PC-9 (cell line): ENCODE measurements at regions not wholly inside any gene's neighbourhood (a gene's known extent, or its start where the extent isn't known, plus 50 kb on each side); places are given as distances from the start of the nearest gene placed in this dataset.
"Not testable (repeated sequence)": the region's sequence is repeated elsewhere in the genome, so short reads cannot be mapped to it uniquely, and the experiment has no call there.

Experiments
- BruUV-seq: library from RNA; stranded (reverse); fragments of 400-500 nt; replicated peaks from 2 replicates; lab custom pipeline; 2021; lab: Mats Ljungman, UMichigan
- CTCF ChIA-PET: fragments of 300-600 bp; sonication (Branson Sonifier 250); formaldehyde crosslinking; loops from one replicate; lab custom pipeline; 2022; ENCODE audit warnings: antibody characterized with exemption; lab: Charles Lee
- POLR2A ChIA-PET: fragments of 300-600 bp; sonication (Branson Sonifier 250); formaldehyde crosslinking; loops from one replicate; lab custom pipeline; 2022; ENCODE audit warnings: antibody characterized with exemption; ENCODE audit not compliant: unreplicated experiment; lab: Charles Lee
- DNase-seq, 2 experiments: peaks; one replicate each; pipeline versions ENCODE4 v3.0.0 to v3.0.0-alpha.2; 2015 to 2022; ENCODE audit warnings: mixed read lengths in 1 of 2
- H2AFZ ChIP-seq: fragments of 200-600 bp; sonication (generic); 2 replicates; pipeline ENCODE4 v1.8.1; 2017; ENCODE audit warnings: antibody characterized with exemption
- H3F3A ChIP-seq: fragments of 200-600 bp; sonication (generic); 2 replicates; pipeline ENCODE4 v1.8.1; 2017; ENCODE audit warnings: antibody characterized with exemption, mild to moderate bottlenecking, low read depth; ENCODE audit not compliant: insufficient read depth
- H3K27ac ChIP-seq: fragments of 200-600 bp; sonication (generic); 2 replicates; pipeline ENCODE4 v1.6.1; 2016; ENCODE audit warnings: mixed run types
- H3K27me3 ChIP-seq: fragments of 200-600 bp; sonication (generic); 2 replicates; pipeline ENCODE4 v1.6.1; 2016; ENCODE audit warnings: low read depth, mixed run types; ENCODE audit not compliant: insufficient read depth
- H3K36me3 ChIP-seq: fragments of 200-600 bp; sonication (generic); 2 replicates; pipeline ENCODE4 v1.6.1; 2016; ENCODE audit warnings: low read depth, mixed run types
- H3K4me1 ChIP-seq: fragments of 200-600 bp; sonication (generic); replicated peaks from 2 replicates; pipeline ENCODE4 v1.6.1; 2016; ENCODE audit warnings: mixed run types; ENCODE audit not compliant: insufficient read depth
- H3K4me2 ChIP-seq: fragments of 200-600 bp; sonication (generic); 2 replicates; pipeline ENCODE4 v1.6.1; 2017; ENCODE audit warnings: mixed run types
- H3K4me3 ChIP-seq: fragments of 200-600 bp; sonication (generic); 2 replicates; pipeline ENCODE4 v1.6.1; 2016; ENCODE audit warnings: mixed run types
- H3K79me2 ChIP-seq: fragments of 200-600 bp; sonication (generic); 2 replicates; pipeline ENCODE4 v1.6.1; 2017; ENCODE audit warnings: low read depth, mixed run types
- H3K9me2 ChIP-seq: fragments of 200-600 bp; sonication (generic); 2 replicates; pipeline ENCODE4 v1.8.1; 2017; ENCODE audit warnings: mild to moderate bottlenecking; ENCODE audit not compliant: insufficient read depth
- H3K9me3 ChIP-seq: fragments of 200-600 bp; sonication (generic); 2 replicates; pipeline ENCODE4 v1.8.1; 2016; ENCODE audit warnings: low read depth; ENCODE audit not compliant: insufficient read depth
- H4K20me1 ChIP-seq: fragments of 200-600 bp; sonication (generic); 2 replicates; pipeline ENCODE4 v1.8.1; 2017; ENCODE audit not compliant: insufficient read depth
- CTCF ChIP-seq: fragments of 200-600 bp; sonication (generic); conservative IDR thresholded peaks from 2 replicates; pipeline ENCODE4 v1.6.1; 2017; ENCODE audit warnings: mixed run types, antibody characterized with exemption, mild to moderate bottlenecking, moderate library complexity
- EZH2 ChIP-seq: fragments of 200-600 bp; sonication (generic); IDR thresholded peaks from 2 replicates; pipeline ENCODE4 v1.8.0; 2017; ENCODE audit warnings: antibody characterized with exemption, low read depth
- intact Hi-C: fragments of 100-400 bp; cut with micrococcal nuclease; formaldehyde crosslinking; loops from one replicate; pipeline ENCODE4 v1.10.0; 2022; ENCODE audit not compliant: unreplicated experiment

GRCh38 chr2:182664212-182664611, 51.8 kb upstream of the DNAJC10 start:
- no TSS peak for BruUV-seq

GRCh38 chr2:182665500-182665899, 50.6 kb upstream of the DNAJC10 start:
- CTCF ChIA-PET, H3K9me3 ChIP-seq, H3K79me2 ChIP-seq, H3K4me2 ChIP-seq, H2AFZ ChIP-seq, BruUV-seq, DNase-seq, POLR2A ChIA-PET, H3F3A ChIP-seq, H3K9me2 ChIP-seq, H3K4me1 ChIP-seq, H4K20me1 ChIP-seq, H3K4me3 ChIP-seq, H3K27ac ChIP-seq, H3K27me3 ChIP-seq, H3K36me3 ChIP-seq: not testable (repeated sequence)
- intact Hi-C loops, result loop anchor here (10.0 kb wide), 1 partner anchor 309 kb away; no protein-coding TSS in a partner anchor

More at GRCh38 chr2:182664212-182664611, 51.8 kb upstream of the DNAJC10 start:
- ChIA-PET POLR2A (no interaction called here), CTCF (no interaction called here)
- Histone ChIP-seq H3K9me3 (no peaks in the 10 kb centered on the region), H3K4me3 (no peak overlapping the region), H3K4me2 (no peak overlapping the region), H4K20me1 (no peaks in the 10 kb centered on the region), H3K36me3 (no peaks in the 10 kb centered on the region), H3K4me1 (no peaks in the 10 kb centered on the region), H3K9me2 (no peaks in the 10 kb centered on the region), H3K27me3 (no peaks in the 10 kb centered on the region), H3F3A (no peaks in the 10 kb centered on the region), H2AFZ (no peak overlapping the region), H3K27ac (no peak overlapping the region), H3K79me2 (no peaks in the 10 kb centered on the region)
- intact Hi-C loops, result loop anchor here (10.0 kb wide), 1 partner anchor 311 kb away; no protein-coding TSS in a partner anchor
- TF ChIP-seq EZH2 (no peak), CTCF (no peak)
- no peak for DNase-seq
